ENCODE measurements at regions not wholly inside any gene's neighbourhood (a gene's known extent, or its start where the extent isn't known, plus 50 kb on each side); places are given as distances from the start of the nearest gene placed in this dataset.

DNA sequence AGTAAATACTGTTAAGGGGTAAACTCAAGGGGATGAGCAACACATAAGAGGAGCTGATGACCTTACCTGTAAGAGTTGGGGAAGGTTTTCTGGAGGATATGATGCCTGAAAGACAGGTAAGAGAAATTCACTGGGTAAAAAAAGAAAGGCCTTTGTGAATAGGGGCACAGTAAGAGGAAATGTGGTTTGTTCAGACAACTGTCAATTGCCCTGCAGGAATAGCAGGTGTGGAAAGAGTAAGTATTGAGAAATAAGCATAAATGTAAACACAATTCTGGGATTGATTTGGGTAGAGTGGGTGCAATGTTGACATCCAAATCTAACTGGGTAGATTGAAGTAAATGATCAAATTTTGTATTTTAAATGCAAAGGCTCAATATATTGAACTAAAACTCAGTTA is 670.0 kb downstream of the DHX35 start:
- TF ChIP-seq, protein P1, sequence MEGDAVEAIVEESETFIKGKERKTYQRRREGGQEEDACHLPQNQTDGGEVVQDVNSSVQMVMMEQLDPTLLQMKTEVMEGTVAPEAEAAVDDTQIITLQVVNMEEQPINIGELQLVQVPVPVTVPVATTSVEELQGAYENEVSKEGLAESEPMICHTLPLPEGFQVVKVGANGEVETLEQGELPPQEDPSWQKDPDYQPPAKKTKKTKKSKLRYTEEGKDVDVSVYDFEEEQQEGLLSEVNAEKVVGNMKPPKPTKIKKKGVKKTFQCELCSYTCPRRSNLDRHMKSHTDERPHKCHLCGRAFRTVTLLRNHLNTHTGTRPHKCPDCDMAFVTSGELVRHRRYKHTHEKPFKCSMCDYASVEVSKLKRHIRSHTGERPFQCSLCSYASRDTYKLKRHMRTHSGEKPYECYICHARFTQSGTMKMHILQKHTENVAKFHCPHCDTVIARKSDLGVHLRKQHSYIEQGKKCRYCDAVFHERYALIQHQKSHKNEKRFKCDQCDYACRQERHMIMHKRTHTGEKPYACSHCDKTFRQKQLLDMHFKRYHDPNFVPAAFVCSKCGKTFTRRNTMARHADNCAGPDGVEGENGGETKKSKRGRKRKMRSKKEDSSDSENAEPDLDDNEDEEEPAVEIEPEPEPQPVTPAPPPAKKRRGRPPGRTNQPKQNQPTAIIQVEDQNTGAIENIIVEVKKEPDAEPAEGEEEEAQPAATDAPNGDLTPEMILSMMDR (IDR thresholded peaks at IDR 0.05; ENCODE audit: control insufficient read depth, extremely low read depth, insufficient read depth), result no peak
- DNase-seq (ENCODE audit: low read depth), result no peak
- no peak overlapping the region for H3K4me3 ChIP-seq (ENCODE audit: low read depth, low read length)

DNA sequence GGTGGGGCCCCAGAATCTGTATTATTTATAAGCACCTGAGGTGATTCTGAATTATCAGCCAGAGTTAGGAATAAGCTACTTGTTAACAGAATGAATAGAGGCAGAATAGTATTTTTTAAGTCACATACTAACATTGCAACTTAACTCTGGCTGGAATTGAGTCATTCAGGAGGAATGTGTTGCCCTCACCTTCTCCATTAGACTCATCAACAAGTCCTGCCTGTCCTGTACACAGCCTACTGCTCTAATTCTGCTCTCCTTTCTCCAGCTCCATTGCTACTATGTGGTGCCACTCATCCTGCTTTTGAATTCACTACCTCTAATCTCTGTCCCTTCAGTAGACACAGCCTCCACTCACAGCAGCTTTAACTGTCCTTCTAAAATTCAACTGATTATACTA is 669.4 kb downstream of the DHX35 start:
- no peak for DNase-seq (ENCODE audit: low read depth)
- H3K4me3 ChIP-seq (ENCODE audit: low read depth, low read length), result no peak overlapping the region
- TF ChIP-seq, protein P1 (IDR thresholded peaks at IDR 0.05; ENCODE audit: control insufficient read depth, extremely low read depth, insufficient read depth), result no peak

GRCh38 chr20:39630215-39630908 is 668.2 kb downstream of the DHX35 start:
- no peak overlapping the region for H3K4me3 ChIP-seq (ENCODE audit: low read depth, low read length)
- TF ChIP-seq, protein P1 (IDR thresholded peaks at IDR 0.05; ENCODE audit: control insufficient read depth, extremely low read depth, insufficient read depth), result no peak
- no peak for DNase-seq (ENCODE audit: low read depth)

DNA sequence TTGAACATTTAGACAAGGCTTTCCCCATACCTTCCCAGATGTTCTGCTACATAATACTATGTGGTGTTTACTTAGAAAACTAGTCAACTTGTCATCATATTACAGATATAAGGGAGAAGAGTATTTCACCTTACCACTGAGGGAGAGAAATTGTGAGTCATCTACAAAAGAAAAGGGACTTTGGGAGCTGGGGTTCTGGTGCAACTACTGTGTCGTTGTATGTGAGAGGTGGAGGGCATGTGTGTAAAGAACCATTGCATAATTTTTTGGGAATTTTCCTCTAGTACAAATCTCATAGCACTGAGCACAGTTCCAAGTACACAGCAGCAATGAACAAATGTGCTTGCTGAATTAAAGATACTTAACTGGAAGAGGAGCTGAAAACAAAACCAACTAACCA is 665.6 kb downstream of the DHX35 start:
- no peak for DNase-seq (ENCODE audit: low read depth)
- no peak overlapping the region for H3K4me3 ChIP-seq (ENCODE audit: low read depth, low read length)
- TF ChIP-seq, protein P1 (IDR thresholded peaks at IDR 0.05; ENCODE audit: control insufficient read depth, extremely low read depth, insufficient read depth), result no peak

- DNase-seq (ENCODE audit: low read depth), result no peak
- H3K4me3 ChIP-seq (ENCODE audit: low read depth, low read length), result no peak overlapping the region
- TF ChIP-seq, protein P1 (IDR thresholded peaks at IDR 0.05; ENCODE audit: control insufficient read depth, extremely low read depth, insufficient read depth), result no peak
These were observed 662.2 kb downstream of the DHX35 start for GRCh38 chr20:39624316-39624715.

GRCh38 chr20:39623584-39624234 is 661.6 kb downstream of the DHX35 start:
- no peak for DNase-seq (ENCODE audit: low read depth)
- no peak overlapping the region for H3K4me3 ChIP-seq (ENCODE audit: low read depth, low read length)
- TF ChIP-seq, protein P1 (IDR thresholded peaks at IDR 0.05; ENCODE audit: control insufficient read depth, extremely low read depth, insufficient read depth), result no peak
